ENCODE measurements at regions not wholly inside any gene's neighbourhood (a gene's known extent, or its start where the extent isn't known, plus 50 kb on each side); places are given as distances from the start of the nearest gene placed in this dataset.
"Not testable (repeated sequence)": the region's sequence is repeated elsewhere in the genome, so short reads cannot be mapped to it uniquely, and the experiment has no call there.

DNA sequence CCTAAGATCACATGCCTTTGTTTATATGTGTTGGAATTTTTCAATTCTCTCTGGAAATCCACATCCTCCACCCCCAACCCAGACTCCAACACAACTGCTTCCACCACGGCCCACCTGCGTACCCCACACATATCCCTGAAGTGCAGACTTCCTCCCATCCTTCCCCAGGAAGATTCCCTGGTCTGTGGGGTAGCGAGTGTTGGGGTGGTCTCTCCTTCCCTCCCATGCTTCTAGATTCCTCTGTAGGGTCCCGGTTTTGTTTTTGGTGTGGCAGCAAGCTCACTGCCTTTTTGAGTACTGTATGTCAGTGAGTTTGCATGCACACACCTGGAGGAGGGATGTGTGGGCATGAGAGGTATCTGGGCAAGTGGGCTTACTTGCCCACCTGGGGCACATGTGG is 127.6 kb downstream of the MRPL14 start:
- FAIRE-seq = no peak
- H3K4me2 ChIP-seq (ENCODE audit: insufficient read depth, low read length) = no peak overlapping the region
- H3K27ac ChIP-seq (ENCODE audit: insufficient read depth, low read depth, low read length) = no peak overlapping the region
- no peak overlapping the region for H3K4me3 ChIP-seq (replicated peaks in 1 of 3; ENCODE audit: insufficient read depth in 1 of 3, low read depth in 1 of 3, low read length in 3 of 3)
- no TSS peak for BruUV-seq (replicated peaks)
- no peak overlapping the region for H2AFZ ChIP-seq (ENCODE audit: low read depth, low read length)
- dilution Hi-C loops (cut with MboI; ENCODE audit: extremely low pct_ligation_motif_present, low sequenced_read_pairs) = no loop called here
- ChIA-PET POLR2A (no interaction called here), CTCF (no interaction called here)
- H3K9ac ChIP-seq (replicated peaks; ENCODE audit: extremely low read depth, insufficient read depth, low read length) = no peak overlapping the region
- no peaks in the 10 kb centered on the region for H3K36me3 ChIP-seq (ENCODE audit: control insufficient read depth in 2 of 2, extremely low read depth in 1 of 2, insufficient read depth in 2 of 2, low read length in 2 of 2)
- H4K20me1 ChIP-seq (replicated peaks; ENCODE audit: control insufficient read depth, extremely low read depth, insufficient read depth, low read length) = no peaks in the 10 kb centered on the region
- no peaks in the 10 kb centered on the region for H3K9me1 ChIP-seq (replicated peaks; ENCODE audit: control insufficient read depth, extremely low read depth, insufficient read depth, low read length)
- H3K27me3 ChIP-seq (ENCODE audit: control insufficient read depth in 2 of 2, insufficient read depth in 2 of 2, low read length in 2 of 2) = peaks cover 21 to 26% of the 10 kb centered on the region in 2 experiments
- DNase-seq (ENCODE audit: low read depth, low spot score) = no peak
- H3K9me3 ChIP-seq (replicated peaks; ENCODE audit: control insufficient read depth, insufficient read depth, low read length) = no peaks in the 10 kb centered on the region
- intact Hi-C loops (cut with micrococcal nuclease) = loop anchor here (5.0 kb wide), 3 partner anchors 43 to 227 kb away; partner anchors contain the start of gene VEGFA
- no peaks in the 10 kb centered on the region for H3K79me2 ChIP-seq (ENCODE audit: control insufficient read depth, insufficient read depth, low read length)
- H3K4me1 ChIP-seq (ENCODE audit: control insufficient read depth, extremely low read depth, insufficient read depth, low read length) = peaks cover 2% of the 10 kb centered on the region
- no peak for TF ChIP-seq JUN (IDR thresholded peaks at IDR 0.05; ENCODE audit: borderline replicate concordance, insufficient read depth, insufficient read length, low read depth)
- no peak for TF ChIP-seq POLR2AphosphoS5 (IDR thresholded peaks at IDR 0.05; ENCODE audit: insufficient read depth, low read depth, low read length)
- TF ChIP-seq MYC (IDR thresholded peaks at IDR 0.05; ENCODE audit: low read depth, low read length) = no peak
- no peak for TF ChIP-seq FOS (IDR thresholded peaks at IDR 0.05; ENCODE audit: borderline replicate concordance, insufficient read depth, low read length)
- TF ChIP-seq EZH2 (IDR thresholded peaks at IDR 0.05; ENCODE audit: borderline replicate concordance, low read depth, low read length, severe bottlenecking) = no peak
- TF ChIP-seq GATA2 (IDR thresholded peaks at IDR 0.05; ENCODE audit: insufficient read depth, insufficient read length, low read depth, low read length) = no peak
- TF ChIP-seq CTCF (IDR thresholded peaks at IDR 0.05; ENCODE audit: extremely low read depth in 1 of 2, insufficient read depth in 1 of 2, low read depth in 1 of 2, low read length in 2 of 2) = no peak
- TF ChIP-seq, protein P1, sequence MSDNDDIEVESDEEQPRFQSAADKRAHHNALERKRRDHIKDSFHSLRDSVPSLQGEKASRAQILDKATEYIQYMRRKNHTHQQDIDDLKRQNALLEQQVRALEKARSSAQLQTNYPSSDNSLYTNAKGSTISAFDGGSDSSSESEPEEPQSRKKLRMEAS (IDR thresholded peaks at IDR 0.05; ENCODE audit: insufficient read depth, insufficient read length) = no peak
- TF ChIP-seq POLR2A (IDR thresholded peaks at IDR 0.05; ENCODE audit: low read depth, low read length) = no peak

- H3K9me1 ChIP-seq (replicated peaks; ENCODE audit: control insufficient read depth, extremely low read depth, insufficient read depth, low read length); H3K9ac ChIP-seq (replicated peaks; ENCODE audit: extremely low read depth, insufficient read depth, low read length); H3K27ac ChIP-seq (ENCODE audit: insufficient read depth, low read depth, low read length); dilution Hi-C loops (cut with MboI; ENCODE audit: extremely low pct_ligation_motif_present, low sequenced_read_pairs); intact Hi-C loops (cut with micrococcal nuclease); H3K4me1 ChIP-seq (ENCODE audit: control insufficient read depth, extremely low read depth, insufficient read depth, low read length); H2AFZ ChIP-seq (ENCODE audit: low read depth, low read length); H3K36me3 ChIP-seq (ENCODE audit: control insufficient read depth in 2 of 2, extremely low read depth in 1 of 2, insufficient read depth in 2 of 2, low read length in 2 of 2); POLR2A ChIA-PET; FAIRE-seq; H3K4me2 ChIP-seq (ENCODE audit: insufficient read depth, low read length); H3K79me2 ChIP-seq (ENCODE audit: control insufficient read depth, insufficient read depth, low read length); H4K20me1 ChIP-seq (replicated peaks; ENCODE audit: control insufficient read depth, extremely low read depth, insufficient read depth, low read length); H3K4me3 ChIP-seq (replicated peaks in 1 of 3; ENCODE audit: insufficient read depth in 1 of 3, low read depth in 1 of 3, low read length in 3 of 3); BruUV-seq (replicated peaks); DNase-seq (ENCODE audit: low read depth, low spot score); H3K9me3 ChIP-seq (replicated peaks; ENCODE audit: control insufficient read depth, insufficient read depth, low read length); CTCF ChIA-PET: not testable (repeated sequence)
- H3K27me3 ChIP-seq (ENCODE audit: control insufficient read depth in 2 of 2, insufficient read depth in 2 of 2, low read length in 2 of 2) = peaks cover 14 to 21% of the 10 kb centered on the region in 2 experiments
Observed at GRCh38 chr6:43998592-43999243, 128.5 kb downstream of the MRPL14 start.

Data from endothelial cell of umbilical vein (primary cell).